Stomach (tissue), 4 donors: ENCODE measurements at regions not wholly inside any gene's neighbourhood (a gene's known extent, or its start where the extent isn't known, plus 50 kb on each side); places are given as distances from the start of the nearest gene placed in this dataset.

Experiments
- CTCF ChIP-seq, 7 experiments: fragments of 450-650 bp in 4 of 7; fragments of 200-600 bp in 3 of 7; sonication (generic) in 3 of 7; IDR thresholded peaks; one replicate each; pipeline ENCODE4 v1.5.1; 2016 to 2019; ENCODE audit warnings: antibody characterized with exemption in 7 of 7, control low read depth in 2 of 7, mild to moderate bottlenecking in 1 of 7
- POLR2A ChIP-seq, 4 donors: fragments of 450-650 bp; IDR thresholded peaks; one replicate each; pipeline ENCODE4 v1.6.1; 2016; ENCODE audit warnings: antibody characterized with exemption in 4 of 4, control low read depth in 2 of 4, mild to moderate bottlenecking in 1 of 4, moderate library complexity in 1 of 4

- TF ChIP-seq CTCF (IDR thresholded peaks at IDR 0.05) (no peak), POLR2A (IDR thresholded peaks at IDR 0.05) (no peak)
These were observed 58.6 kb upstream of the OSR1 start for GRCh38 chr2:19416784-19417684.
